PC-9 (cell line): ENCODE measurements at regions not wholly inside any gene's neighbourhood (a gene's known extent, or its start where the extent isn't known, plus 50 kb on each side); places are given as distances from the start of the nearest gene placed in this dataset.

Experiments
- EZH2 ChIP-seq: fragments of 200-600 bp; sonication (generic); IDR thresholded peaks from 2 replicates; pipeline ENCODE4 v1.8.0; 2017; ENCODE audit warnings: antibody characterized with exemption, low read depth
- TF ChIP-seq, protein P1 (sequence below): fragments of 200-600 bp; sonication (generic); conservative IDR thresholded peaks from 2 replicates; pipeline ENCODE4 v1.6.1; 2017; ENCODE audit warnings: mixed run types, antibody characterized with exemption, mild to moderate bottlenecking, moderate library complexity

DNA sequence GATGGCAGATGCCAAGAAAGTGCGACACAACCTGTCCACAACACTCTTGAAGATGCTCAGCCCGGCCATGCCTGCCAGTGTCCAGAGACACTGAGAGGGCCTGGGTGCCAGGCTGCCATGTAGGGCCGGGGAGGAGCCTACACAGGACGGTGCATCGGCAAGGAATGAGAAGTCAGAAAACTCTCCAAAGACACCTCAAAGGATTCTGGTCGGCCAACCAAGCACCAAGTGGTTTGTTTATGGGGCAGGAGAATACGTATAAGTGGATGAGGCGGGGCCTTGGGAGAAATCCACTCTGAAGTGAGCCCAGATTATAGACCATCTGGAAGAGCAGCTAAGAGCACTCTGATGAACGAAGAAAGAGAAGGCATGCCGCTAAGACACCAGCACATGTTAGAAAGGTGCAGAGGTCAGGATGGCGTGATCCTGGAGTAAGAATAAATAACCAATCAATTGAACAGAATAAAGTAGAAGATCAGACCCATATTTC is 120.7 kb upstream of the FOXQ1 start:
- TF ChIP-seq, protein P1, sequence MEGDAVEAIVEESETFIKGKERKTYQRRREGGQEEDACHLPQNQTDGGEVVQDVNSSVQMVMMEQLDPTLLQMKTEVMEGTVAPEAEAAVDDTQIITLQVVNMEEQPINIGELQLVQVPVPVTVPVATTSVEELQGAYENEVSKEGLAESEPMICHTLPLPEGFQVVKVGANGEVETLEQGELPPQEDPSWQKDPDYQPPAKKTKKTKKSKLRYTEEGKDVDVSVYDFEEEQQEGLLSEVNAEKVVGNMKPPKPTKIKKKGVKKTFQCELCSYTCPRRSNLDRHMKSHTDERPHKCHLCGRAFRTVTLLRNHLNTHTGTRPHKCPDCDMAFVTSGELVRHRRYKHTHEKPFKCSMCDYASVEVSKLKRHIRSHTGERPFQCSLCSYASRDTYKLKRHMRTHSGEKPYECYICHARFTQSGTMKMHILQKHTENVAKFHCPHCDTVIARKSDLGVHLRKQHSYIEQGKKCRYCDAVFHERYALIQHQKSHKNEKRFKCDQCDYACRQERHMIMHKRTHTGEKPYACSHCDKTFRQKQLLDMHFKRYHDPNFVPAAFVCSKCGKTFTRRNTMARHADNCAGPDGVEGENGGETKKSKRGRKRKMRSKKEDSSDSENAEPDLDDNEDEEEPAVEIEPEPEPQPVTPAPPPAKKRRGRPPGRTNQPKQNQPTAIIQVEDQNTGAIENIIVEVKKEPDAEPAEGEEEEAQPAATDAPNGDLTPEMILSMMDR = no peak
- TF ChIP-seq EZH2 = no peak
